ENCODE measurements at regions not wholly inside any gene's neighbourhood (a gene's known extent, or its start where the extent isn't known, plus 50 kb on each side); places are given as distances from the start of the nearest gene placed in this dataset.
A peak's percentile ranks its signal among the peaks of the same experiment; 100 is the strongest.

- no peak for DNase-seq
These were observed 312.7 kb upstream of the SP8 start for GRCh38 chr7:21099432-21099831.

GRCh38 chr7:21099955-21100354, 313.3 kb upstream of the SP8 start:
- no peak for DNase-seq

- no peak for DNase-seq
These were observed 314.9 kb upstream of the SP8 start for GRCh38 chr7:21101541-21101940.

- no peak for DNase-seq
These were observed 316.9 kb upstream of the SP8 start for GRCh38 chr7:21103426-21104123.

GRCh38 chr7:21104124-21104500, 317.4 kb upstream of the SP8 start:
- DNase-seq: no peak

DNA sequence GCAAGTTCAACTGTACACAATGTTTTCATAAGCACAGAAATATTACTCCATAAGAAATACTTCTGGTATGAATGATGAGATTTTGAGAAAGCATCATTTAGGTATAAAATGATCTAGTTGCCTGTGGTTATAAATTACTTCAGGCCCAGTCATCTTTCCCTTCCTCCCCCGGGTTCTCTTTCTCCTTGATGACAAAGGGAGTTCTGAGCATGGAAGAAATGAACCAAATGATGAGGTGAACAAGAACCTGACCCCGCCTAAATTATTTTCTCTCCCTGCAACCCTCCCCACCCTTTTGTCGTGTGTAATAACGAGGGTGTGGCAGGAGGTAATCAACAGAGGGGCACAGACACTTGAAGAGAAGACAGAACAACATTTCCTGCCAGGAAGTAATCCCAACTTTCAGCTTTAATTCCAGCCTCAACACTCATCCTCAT, 319.6 kb upstream of the SP8 start:
- DNase-seq: no peak

GRCh38 chr7:21107101-21107500, 320.4 kb upstream of the SP8 start:
- DNase-seq: no peak

- no peak for DNase-seq
These were observed 319.7 kb upstream of the SP4 start for GRCh38 chr7:21108182-21108581.

DNA sequence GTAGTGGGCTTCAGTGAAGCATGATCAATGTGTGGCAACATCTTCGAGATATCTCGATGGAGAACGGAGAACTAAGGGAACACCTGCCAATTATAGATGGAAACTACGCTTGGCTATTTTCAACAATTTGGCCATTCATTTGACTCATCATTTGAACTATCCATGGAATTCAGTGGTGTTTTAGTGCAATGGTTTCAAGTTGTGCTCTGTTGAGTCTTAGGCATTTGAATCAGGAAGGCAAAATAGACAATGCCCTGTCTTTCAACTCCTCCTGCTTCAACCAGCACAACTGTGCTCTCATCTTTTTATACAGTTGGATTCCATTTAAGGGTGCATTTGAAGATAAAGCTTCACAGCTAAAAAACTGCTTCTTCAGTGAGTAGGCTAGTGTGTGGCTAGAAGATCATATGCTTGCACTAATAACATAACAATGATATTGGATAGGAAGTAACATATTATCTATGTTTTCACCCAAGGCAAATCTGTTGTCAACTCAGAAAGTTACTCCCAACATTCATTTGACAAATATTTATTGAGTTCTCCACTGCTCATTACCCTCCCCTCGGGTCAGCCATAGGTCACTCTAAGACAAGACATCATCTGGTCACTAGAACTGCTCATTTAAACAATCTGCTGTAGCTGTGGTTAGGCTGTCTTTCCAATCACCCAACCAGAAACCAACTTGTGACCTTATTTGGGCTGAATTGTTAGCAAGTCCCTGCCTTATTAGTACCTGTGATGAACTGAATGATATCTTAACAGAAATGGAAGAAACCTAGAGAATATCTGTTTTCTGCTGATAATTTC, 314.1 kb upstream of the SP4 start:
- no peak for DNase-seq

DNA sequence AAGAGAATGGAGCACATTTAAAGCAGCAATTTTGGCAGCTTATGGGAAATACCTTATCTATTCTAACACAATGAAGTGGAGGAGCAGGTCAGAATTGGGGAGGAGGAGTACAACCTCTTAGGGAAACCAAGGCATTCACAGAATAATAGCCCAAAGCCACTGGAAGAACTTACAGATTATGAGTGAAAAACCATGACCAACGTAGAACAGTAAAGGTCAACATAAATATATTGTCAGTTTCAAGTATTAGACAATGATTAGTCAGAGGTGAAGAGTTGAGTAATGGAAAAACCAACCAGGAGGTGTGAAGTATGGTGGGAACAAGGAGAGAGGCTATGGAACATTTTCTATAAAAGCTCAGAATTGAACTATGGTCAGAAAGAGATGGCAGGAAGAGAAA, 304.3 kb upstream of the SP4 start:
- no peak for DNase-seq

GRCh38 chr7:21125297-21125696, 302.6 kb upstream of the SP4 start:
- no peak for DNase-seq

DNA sequence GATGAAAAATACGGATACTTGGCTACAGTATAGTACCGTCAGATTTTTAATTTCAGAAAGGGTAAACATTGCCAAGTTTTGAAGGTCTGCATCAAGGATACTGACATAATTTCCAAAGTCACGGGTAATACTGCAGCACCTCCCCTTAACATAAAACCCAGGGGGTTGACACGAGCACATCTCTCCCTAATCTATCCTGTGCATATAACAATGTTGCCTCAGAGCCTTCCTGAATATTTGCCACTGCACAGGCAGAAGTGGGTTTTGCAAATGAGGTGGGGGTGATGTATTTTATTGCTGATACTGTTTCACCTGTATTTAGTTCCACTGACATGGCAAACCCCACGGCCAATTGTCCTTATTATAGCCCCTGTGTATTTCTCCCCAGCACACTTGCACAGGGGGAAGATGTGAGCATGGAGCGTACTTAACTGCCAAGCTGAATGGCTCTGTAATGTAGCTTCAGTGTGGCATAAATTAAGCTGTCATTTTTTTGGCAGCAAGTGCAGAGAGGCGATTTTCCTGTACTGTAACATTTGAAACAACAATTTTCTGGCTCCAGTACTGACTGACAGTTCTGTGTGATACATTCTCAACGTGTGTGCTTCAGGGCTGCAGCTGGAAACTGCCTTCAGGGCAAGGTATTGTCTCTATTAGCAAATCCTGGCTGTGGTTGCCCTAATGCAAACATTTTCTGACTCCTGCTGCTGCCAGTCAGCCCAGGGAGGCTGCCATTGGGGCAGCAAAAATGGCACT, 299.6 kb upstream of the SP4 start:
- no peak for DNase-seq

DNA sequence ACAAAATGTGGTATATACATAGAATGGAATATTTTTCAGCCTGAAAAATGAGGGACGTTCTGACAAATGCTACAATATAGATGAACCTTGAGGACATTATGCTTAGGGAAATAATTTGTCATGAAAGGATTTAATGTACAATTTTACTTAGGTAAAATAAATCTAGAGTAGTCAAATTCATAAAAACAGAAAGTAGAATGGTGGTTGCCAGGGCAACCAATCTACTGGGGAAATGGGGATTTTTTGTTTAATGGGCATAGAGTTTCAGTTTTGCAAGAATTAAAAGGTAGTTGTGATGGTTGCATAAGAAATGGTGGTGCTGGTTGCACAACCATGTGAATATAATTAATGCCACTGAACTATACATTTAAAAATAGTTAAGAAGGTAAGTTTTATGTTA, 296.0 kb upstream of the SP4 start:
- DNase-seq: no peak

- no peak for DNase-seq
These were observed 293.3 kb upstream of the SP4 start for GRCh38 chr7:21134631-21135030.

DNA sequence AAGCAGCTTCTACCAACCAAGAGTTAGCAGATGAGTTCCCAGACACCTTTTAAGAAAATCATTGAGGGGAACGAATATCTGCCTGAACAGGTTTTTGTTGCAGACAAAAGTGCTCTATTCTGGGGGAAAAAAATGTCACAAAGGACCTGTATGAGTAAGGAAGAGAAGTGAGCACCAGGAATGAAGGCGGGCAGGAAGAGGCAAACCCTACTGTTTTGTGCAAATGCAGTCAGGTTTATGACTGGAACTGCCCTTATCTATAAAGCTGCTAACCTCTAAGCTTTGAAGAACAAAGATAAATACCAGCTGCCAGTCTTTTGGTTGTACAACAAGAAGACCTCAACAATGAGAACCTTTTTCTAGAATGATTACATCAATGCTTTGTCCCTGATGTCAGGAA, 292.4 kb upstream of the SP4 start:
- DNase-seq: no peak

- DNase-seq: no peak
These were observed 290.2 kb upstream of the SP4 start for GRCh38 chr7:21137640-21138039.

DNA sequence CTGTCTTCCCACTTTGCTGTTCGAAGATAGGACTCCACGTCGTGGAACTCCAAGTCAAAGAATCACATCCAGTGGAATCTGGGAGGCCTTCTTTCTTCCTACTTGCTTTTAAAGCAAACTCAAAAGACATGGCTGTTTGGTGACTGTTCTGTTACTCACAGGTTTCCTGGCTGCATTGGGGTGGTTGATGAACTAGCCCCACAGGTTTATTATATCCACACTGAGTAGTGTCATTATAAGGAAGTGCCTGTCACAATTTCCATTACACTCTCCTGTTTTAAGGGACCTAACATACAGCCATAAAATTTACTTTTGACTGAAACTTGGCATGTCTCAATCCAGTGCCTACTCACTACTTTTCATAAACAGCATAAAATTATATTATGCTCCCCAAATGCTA, 287.3 kb upstream of the SP4 start:
- no peak for DNase-seq

GRCh38 chr7:21141476-21141875, 286.4 kb upstream of the SP4 start:
- DNase-seq: no peak

- no peak for DNase-seq
These were observed 285.8 kb upstream of the SP4 start for GRCh38 chr7:21142081-21142480.

DNA sequence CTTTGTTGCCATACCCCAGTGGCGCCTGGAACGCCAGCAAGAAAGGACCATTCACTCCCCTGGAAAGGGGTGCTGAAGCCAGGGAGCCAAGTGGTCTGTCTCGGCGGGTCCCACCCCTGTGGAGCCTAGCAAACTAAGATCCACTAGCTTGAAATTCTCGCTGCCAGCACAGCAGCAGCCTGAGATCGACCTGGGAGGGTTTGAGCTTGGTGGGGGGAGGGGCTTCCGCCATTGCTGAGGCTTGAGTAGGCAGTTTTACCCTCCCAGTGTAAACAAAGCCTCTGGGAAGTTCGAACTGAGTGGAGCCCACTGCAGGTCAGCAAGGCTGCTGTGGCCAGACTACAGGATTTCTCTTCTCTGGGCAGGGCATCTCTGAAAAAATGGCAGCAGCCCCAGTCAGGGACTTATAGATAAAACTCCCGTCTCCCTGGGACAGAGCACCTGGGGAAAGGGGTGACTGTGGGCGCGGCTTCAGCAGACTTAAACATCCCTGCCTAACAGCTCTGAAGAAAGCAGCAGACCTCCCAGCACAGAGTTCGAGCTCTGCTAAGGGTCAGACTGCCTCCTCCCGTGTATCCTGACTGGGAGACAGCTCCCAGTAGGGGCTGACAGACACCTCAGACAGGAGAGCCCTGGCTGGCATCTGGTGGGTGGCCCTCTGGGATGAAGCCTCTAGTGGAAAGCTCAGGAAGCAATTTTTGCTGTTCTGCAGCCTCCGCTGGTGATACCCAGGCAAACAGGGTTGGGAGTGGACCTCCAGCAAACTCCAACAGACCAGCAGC, 281.1 kb upstream of the SP4 start:
- DNase-seq: no peak

DNA sequence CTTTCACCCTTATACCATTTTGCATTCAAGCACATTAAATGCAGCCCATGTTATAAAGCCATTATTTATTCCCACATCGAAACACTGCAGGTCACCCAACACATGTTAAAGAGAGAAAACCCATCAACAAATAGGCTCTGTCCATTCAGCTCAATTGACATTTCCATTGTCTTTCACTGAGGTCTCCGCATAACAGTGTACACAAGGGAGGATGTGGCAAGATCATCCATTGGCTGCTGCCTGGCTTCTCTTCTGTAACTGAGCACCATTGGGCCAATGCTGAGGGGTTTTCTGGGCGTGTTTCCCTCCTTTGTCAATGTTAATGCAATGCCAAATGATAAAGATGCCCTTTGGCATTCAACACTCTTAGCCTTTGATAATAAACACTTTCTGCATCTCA, 278.1 kb upstream of the SP4 start:
- DNase-seq: peak; percentile 1

DNA sequence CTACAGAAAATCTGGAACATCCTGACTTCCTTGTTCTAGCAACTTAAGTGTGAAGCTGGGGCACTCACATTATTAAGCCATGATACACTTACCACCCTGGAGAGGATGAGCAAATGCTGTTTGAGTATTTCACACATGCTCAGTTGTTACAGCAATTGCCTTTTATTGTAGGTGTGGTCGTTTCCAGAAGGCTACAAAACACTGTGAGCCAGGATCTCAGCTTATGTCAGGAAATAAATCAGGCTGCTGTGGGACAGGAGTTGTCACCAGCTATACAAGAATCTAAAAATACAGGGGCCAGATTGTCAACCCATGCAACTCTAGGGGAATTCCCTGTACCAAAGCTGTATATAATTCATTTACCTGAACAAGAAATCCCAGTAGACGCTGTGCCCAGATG, 273.3 kb upstream of the SP4 start:
- DNase-seq: no peak

DNA sequence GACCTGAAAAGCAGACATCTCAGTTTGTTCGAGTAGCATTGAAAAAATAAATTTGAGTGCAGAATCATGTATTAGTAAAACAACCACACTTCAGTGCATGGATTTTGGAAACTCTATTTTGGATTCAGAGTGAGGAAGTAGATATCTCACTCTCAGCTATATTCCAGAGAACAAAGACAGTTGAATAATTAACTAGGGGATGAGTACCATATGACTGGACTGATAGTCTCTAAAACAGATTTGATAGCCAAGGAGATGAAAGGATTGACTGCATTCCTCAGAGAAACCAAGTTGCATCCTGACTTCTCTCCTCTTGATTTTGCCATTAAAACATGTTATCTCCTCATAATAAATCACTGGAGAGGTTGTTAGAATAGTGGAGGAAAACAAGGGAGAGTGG, 268.4 kb upstream of the SP4 start:
- DNase-seq: no peak

Data from NCI-H2029 (cell line).